Cardiac muscle cell (in vitro differentiated cells and primary cell): ENCODE measurements at regions not wholly inside any gene's neighbourhood (a gene's known extent, or its start where the extent isn't known, plus 50 kb on each side); places are given as distances from the start of the nearest gene placed in this dataset.

Source experiments
- DNase-seq, 2 donors: peaks; one replicate each; pipeline versions ENCODE4 v3.0.0 to v3.0.0-alpha.2; 2010 to 2017; ENCODE audit warnings: low read depth in 1 of 2, low spot score in 1 of 2
- H3K27ac ChIP-seq: fragments of 200-600 bp; sonication (generic); 2 replicates; pipeline ENCODE4 v1.5.1; 2016
- H3K27me3 ChIP-seq: fragments of 200-600 bp; sonication (generic); 2 replicates; pipeline ENCODE4 v1.6.0; 2016; ENCODE audit warnings: control low read depth
- H3K36me3 ChIP-seq: fragments of 200-600 bp; sonication (generic); 2 replicates; pipeline ENCODE4 v1.5.1; 2016; ENCODE audit warnings: control low read depth
- H3K4me1 ChIP-seq: fragments of 200-600 bp; sonication (generic); 2 replicates; pipeline ENCODE4 v1.8.1; 2017; ENCODE audit warnings: low read depth, mild to moderate bottlenecking, mixed run types
- H3K4me3 ChIP-seq: fragments of 200-600 bp; sonication (generic); 2 replicates; pipeline ENCODE4 v1.5.1; 2016; ENCODE audit warnings: mild to moderate bottlenecking
- H3K9me3 ChIP-seq: fragments of 200-600 bp; sonication (generic); 2 replicates; pipeline ENCODE4 v1.5.1; 2017; ENCODE audit warnings: low read depth, mild to moderate bottlenecking, control low read depth
- CTCF ChIP-seq: IDR thresholded peaks from 2 replicates; pipeline ENCODE4 v1.5.1; 2012; ENCODE audit warnings: low read depth, mild to moderate bottlenecking, low read length

GRCh38 chr20:56893226-56893917, 264.3 kb downstream of the TFAP2C start:
- Histone ChIP-seq H3K36me3 (no peaks in the 10 kb centered on the region), H3K27me3 (peaks cover 43% of the 10 kb centered on the region), H3K27ac (no peak overlapping the region), H3K4me3 (no peak overlapping the region), H3K4me1 (no peaks in the 10 kb centered on the region), H3K9me3 (no peaks in the 10 kb centered on the region)
- DNase-seq: peak in 1 of 2 donors; percentile 43
- no peak for TF ChIP-seq CTCF

GRCh38 chr20:56896447-56896846, 267.3 kb downstream of the TFAP2C start:
- TF ChIP-seq CTCF: no peak
- Histone ChIP-seq H3K27me3 (peaks cover 48% of the 10 kb centered on the region), H3K4me1 (no peaks in the 10 kb centered on the region), H3K36me3 (no peaks in the 10 kb centered on the region), H3K27ac (no peak overlapping the region), H3K9me3 (no peaks in the 10 kb centered on the region), H3K4me3 (no peak overlapping the region)
- DNase-seq: no peak

- Histone ChIP-seq H3K27me3 (peaks cover 48% of the 10 kb centered on the region), H3K4me1 (no peaks in the 10 kb centered on the region), H3K9me3 (no peaks in the 10 kb centered on the region), H3K27ac (no peak overlapping the region), H3K4me3 (no peak overlapping the region), H3K36me3 (no peaks in the 10 kb centered on the region)
- TF ChIP-seq CTCF: no peak
- no peak for DNase-seq
These were observed 268.3 kb downstream of the TFAP2C start for GRCh38 chr20:56897318-56897957.

DNA sequence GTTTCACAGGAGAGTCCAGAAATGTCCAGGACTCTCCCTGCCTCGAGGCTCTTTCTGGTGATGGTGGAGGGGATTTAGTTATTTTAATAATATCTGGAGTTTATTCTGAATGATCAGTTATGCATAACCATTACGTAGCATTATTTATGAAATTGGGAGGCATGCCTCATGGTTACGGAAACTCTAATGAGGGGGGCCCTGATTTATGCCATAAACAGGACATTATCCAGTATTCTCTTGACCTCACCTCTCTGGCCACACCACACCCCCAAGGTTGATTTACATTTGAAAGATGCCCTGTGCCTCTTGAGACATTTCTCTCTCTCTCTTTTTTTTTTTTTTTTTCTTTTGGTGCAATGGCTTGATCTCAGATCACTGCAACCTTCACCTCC, 268.8 kb downstream of the TFAP2C start:
- H3K27ac ChIP-seq: no peak overlapping the region

DNA sequence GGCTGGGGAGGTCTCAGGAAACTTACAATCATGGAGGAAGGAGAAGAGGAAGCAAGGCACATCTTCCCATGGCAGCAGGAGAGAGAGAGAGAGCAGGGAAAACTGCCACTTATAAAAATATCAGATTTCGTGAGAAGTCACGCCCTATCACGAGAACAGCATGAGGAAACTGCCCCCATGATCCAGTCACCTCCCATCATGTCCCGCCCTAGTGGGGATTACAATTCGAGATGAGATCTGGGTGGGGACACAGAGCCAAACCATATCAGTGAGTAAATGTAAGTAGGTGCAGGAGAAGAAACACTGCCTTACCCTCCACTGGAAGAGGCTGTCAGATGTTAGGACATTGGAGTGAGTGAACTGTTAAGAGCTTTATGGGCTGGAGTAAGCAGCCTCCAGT, 270.4 kb downstream of the TFAP2C start:
- Histone ChIP-seq H3K36me3 (no peaks in the 10 kb centered on the region), H3K4me3 (no peak overlapping the region), H3K27ac (no peak overlapping the region), H3K9me3 (no peaks in the 10 kb centered on the region), H3K4me1 (no peaks in the 10 kb centered on the region), H3K27me3 (peaks cover 48% of the 10 kb centered on the region)
- no peak for TF ChIP-seq CTCF
- DNase-seq: no peak

More for the DNA sequence above, 268.8 kb downstream of the TFAP2C start:
- Histone ChIP-seq H3K4me3 (no peak overlapping the region), H3K9me3 (no peaks in the 10 kb centered on the region), H3K4me1 (no peaks in the 10 kb centered on the region), H3K36me3 (no peaks in the 10 kb centered on the region), H3K27me3 (peaks cover 48% of the 10 kb centered on the region)
- TF ChIP-seq CTCF: no peak
- DNase-seq: no peak
